ENCODE measurements at regions not wholly inside any gene's neighbourhood (a gene's known extent, or its start where the extent isn't known, plus 50 kb on each side); places are given as distances from the start of the nearest gene placed in this dataset.

DNA sequence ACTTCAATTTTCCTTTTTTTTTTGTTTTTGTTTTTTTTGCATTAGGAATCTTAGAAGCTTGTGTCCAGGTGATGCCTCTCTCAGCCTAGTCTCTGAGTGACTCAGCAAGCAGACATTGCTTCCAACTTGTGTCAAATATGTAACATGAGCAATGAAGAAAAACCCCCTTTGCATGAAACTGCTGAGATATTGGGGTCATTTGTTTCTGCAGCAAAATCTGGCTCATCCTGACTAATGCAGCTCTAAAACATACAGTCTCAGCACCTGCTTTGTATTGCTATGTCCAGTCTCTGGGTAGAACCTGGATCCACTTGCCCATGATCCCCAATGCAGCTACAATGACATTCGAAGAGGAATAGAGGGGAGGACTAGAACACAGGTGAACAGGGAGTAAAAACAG lies 55.7 kb upstream of the LRFN2 start:
- DNase-seq (ENCODE audit: low read depth): no peak

DNA sequence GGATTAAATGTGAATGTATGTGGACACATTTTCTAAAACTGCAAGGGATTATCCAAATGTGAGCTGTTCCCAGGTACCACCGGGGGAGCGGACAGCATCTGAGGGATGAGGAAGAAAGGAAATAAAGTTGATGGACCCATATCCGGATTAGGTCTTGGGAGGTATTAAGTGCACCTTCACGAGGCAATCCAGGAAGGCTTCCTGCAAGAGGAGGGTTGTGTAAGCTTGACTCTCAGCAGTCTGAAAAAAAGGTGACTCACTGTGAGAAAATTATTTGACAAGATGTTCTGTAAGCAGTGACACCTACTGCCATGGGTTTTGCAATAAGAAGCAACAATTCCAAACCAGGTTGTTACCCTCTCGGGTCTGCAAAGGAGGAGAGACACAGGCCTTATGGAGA lies 55.0 kb upstream of the LRFN2 start:
- DNase-seq (ENCODE audit: low read depth): no peak

DNA sequence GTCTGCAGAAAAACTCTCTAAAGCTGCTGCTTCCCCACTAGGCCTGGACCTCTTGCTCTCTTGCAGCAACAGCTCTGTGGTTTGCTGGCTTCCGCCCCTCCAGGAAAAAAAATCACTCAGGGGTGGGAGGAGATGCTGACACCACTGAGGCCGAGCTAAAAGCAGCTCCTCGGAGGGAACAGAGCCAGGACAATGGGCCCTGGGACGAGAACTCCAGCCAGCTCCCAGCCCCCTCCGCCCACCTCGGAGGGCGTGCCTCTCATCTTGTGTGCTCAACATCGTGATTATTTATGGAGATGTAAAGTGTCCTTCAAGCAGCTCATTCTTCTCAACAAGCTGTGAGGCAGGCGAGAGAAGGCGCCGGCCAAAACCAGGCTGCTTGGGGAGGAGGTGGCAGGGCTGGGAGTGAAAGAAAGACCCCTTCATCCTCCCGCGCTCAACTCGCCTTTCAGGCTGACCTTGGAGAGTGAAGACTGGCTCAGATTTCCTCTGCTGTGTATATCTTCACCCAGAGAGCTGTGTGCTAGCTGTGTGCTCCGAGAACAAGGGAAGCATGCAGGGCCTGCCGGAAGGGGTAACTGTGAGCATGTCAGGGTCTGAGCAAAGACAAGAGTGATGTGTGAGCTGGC lies 53.5 kb upstream of the LRFN2 start:
- no peak for DNase-seq (ENCODE audit: low read depth)

Measured in myocyte (in vitro differentiated cells).